HG02981 (cell line): ENCODE measurements at regions not wholly inside any gene's neighbourhood (a gene's known extent, or its start where the extent isn't known, plus 50 kb on each side); places are given as distances from the start of the nearest gene placed in this dataset.
"Not testable (repeated sequence)": the region's sequence is repeated elsewhere in the genome, so short reads cannot be mapped to it uniquely, and the experiment has no call there.

Experiments used
- ATAC-seq: cut with Tn5 transposase; IDR thresholded peaks from one replicate; pipeline ENCODE4 v1.9.1; 2021; ENCODE audit warnings: mild to moderate bottlenecking, moderate library complexity; ENCODE audit not compliant: unreplicated experiment

GRCh38 chr15:69704229-69704628 is 251.6 kb downstream of the RPLP1 start:
- ATAC-seq = no peak

- no peak for ATAC-seq
Observed at GRCh38 chr15:69704700-69705099, 252.1 kb downstream of the RPLP1 start.

- no peak for ATAC-seq
Observed at GRCh38 chr15:69706353-69707097, 253.9 kb downstream of the RPLP1 start.

GRCh38 chr15:69707241-69707640 is 254.6 kb downstream of the RPLP1 start:
- not testable (repeated sequence) for ATAC-seq

GRCh38 chr15:69708436-69709122 is 256.0 kb downstream of the RPLP1 start:
- not testable (repeated sequence) for ATAC-seq

- no peak for ATAC-seq
Observed at GRCh38 chr15:69712991-69713390, 260.4 kb downstream of the RPLP1 start.

GRCh38 chr15:69713726-69714559 is 261.3 kb downstream of the RPLP1 start:
- ATAC-seq = peak; percentile 89

- ATAC-seq = no peak
Observed at GRCh38 chr15:69715210-69715609, 262.6 kb downstream of the RPLP1 start.

GRCh38 chr15:69718436-69718835 is 265.8 kb downstream of the RPLP1 start:
- ATAC-seq = no peak

GRCh38 chr15:69718916-69719315 is 266.3 kb downstream of the RPLP1 start:
- ATAC-seq = no peak

- peak; percentile 54 for ATAC-seq
Observed at GRCh38 chr15:69719527-69720240, 267.1 kb downstream of the RPLP1 start.

- ATAC-seq = no peak
Observed at GRCh38 chr15:69720536-69720935, 267.9 kb downstream of the RPLP1 start.

GRCh38 chr15:69722924-69723323 is 270.3 kb downstream of the RPLP1 start:
- ATAC-seq = no peak

- no peak for ATAC-seq
Observed at GRCh38 chr15:69723404-69724096, 270.9 kb downstream of the RPLP1 start.

- ATAC-seq = no peak
Observed at GRCh38 chr15:69724333-69724732, 271.7 kb downstream of the RPLP1 start.

- ATAC-seq = no peak
Observed at GRCh38 chr15:69725275-69725674, 272.7 kb downstream of the RPLP1 start.

- no peak for ATAC-seq
Observed at GRCh38 chr15:69725957-69726356, 273.3 kb downstream of the RPLP1 start.

- ATAC-seq = no peak
Observed at GRCh38 chr15:69727121-69727924, 274.7 kb downstream of the RPLP1 start.

- no peak for ATAC-seq
Observed at GRCh38 chr15:69729167-69729748, 276.6 kb downstream of the RPLP1 start.
